H1 (cell line): ENCODE measurements at regions not wholly inside any gene's neighbourhood (a gene's known extent, or its start where the extent isn't known, plus 50 kb on each side); places are given as distances from the start of the nearest gene placed in this dataset.

Source experiments
- CTCF ChIA-PET: fragments of 300-600 bp; sonication (Branson Sonifier 250); formaldehyde crosslinking; loops from one replicate; lab custom pipeline; 2021; ENCODE audit not compliant: partially characterized antibody; lab: Charles Lee
- POLR2A ChIA-PET: fragments of 300-600 bp; sonication (Branson Sonifier 250); formaldehyde crosslinking; loops from one replicate; lab custom pipeline; 2021; ENCODE audit warnings: inconsistent platforms; ENCODE audit not compliant: partially characterized antibody; lab: Charles Lee
- DNase-seq, 2 experiments: peaks; one replicate each; pipeline versions ENCODE4 v3.0.0 to v3.0.0-alpha.2; 2010 to 2022; ENCODE audit warnings: low spot score in 2 of 2, low read depth in 1 of 2, mixed read lengths in 1 of 2
- FAIRE-seq: peaks from 2 replicates; lab custom pipeline; 2011; peaks lifted over from hg19 to GRCh38; lab: Jason Lieb, UNC
- H2AFZ ChIP-seq: 2 replicates; pipeline ENCODE4 v1.8.1; 2012; ENCODE audit warnings: low read length, inconsistent platforms
- H2AK5ac ChIP-seq: 2 replicates; pipeline ENCODE4 v1.6.1; 2013; ENCODE audit warnings: low read depth, low read length
- H2BK120ac ChIP-seq: replicated peaks from 2 replicates; pipeline ENCODE3; 2013; ENCODE audit warnings: low read depth, low read length, inconsistent platforms
- H2BK12ac ChIP-seq: 2 replicates; pipeline ENCODE4 v1.6.1; 2013; ENCODE audit warnings: low read depth, low read length
- H2BK15ac ChIP-seq: 2 replicates; pipeline ENCODE4 v1.6.1; 2013; ENCODE audit warnings: low read length
- H2BK20ac ChIP-seq: 2 replicates; pipeline ENCODE4 v1.6.1; 2013; ENCODE audit warnings: low read length
- H2BK5ac ChIP-seq: 2 replicates; pipeline ENCODE4 v1.6.1; 2013; ENCODE audit warnings: low read depth, low read length
- H3K14ac ChIP-seq: 2 replicates; pipeline ENCODE4 v1.6.1; 2013; ENCODE audit warnings: inconsistent platforms; ENCODE audit not compliant: insufficient read length
- H3K18ac ChIP-seq: 2 replicates; pipeline ENCODE4 v1.6.1; 2013; ENCODE audit warnings: low read length; ENCODE audit errors: extremely low read depth
- H3K23ac ChIP-seq: 2 replicates; pipeline ENCODE4 v1.6.1; 2013; ENCODE audit warnings: inconsistent platforms; ENCODE audit not compliant: insufficient read length
- H3K23me2 ChIP-seq: 2 replicates; pipeline ENCODE4 v1.6.1; 2013; ENCODE audit warnings: low read depth, low read length
- H3K27ac ChIP-seq: 2 replicates; pipeline ENCODE4 v1.6.1; 2011; ENCODE audit warnings: low read depth, low read length, inconsistent platforms
- H3K27me3 ChIP-seq, 4 experiments: replicated peaks in 1 of 4; 1 replicate in 1 of 4; 2 replicates in 3 of 4; pipeline versions ENCODE4 v1.6.1 to v1.8.1; 2011 to 2013; ENCODE audit warnings: low read length in 3 of 4, mild to moderate bottlenecking in 3 of 4, inconsistent platforms in 2 of 4, mixed read lengths in 2 of 4, moderate library complexity in 1 of 4; ENCODE audit not compliant: control insufficient read depth in 3 of 4, insufficient read depth in 3 of 4; ENCODE audit errors: extremely low read depth in 1 of 4
- H3K36me3 ChIP-seq, 4 experiments: 2 replicates each; pipeline versions ENCODE4 v1.6.1 to v1.8.1; 2011 to 2013; ENCODE audit warnings: mild to moderate bottlenecking in 4 of 4, low read length in 3 of 4, moderate library complexity in 2 of 4, control low read depth in 1 of 4, inconsistent platforms in 1 of 4; ENCODE audit not compliant: insufficient read depth in 4 of 4, control insufficient read depth in 2 of 4
- H3K4ac ChIP-seq: replicated peaks from 2 replicates; pipeline ENCODE3; 2013; ENCODE audit warnings: low read length, low read depth, mixed read lengths, inconsistent platforms; ENCODE audit not compliant: insufficient read length
- H3K4me1 ChIP-seq, 4 experiments: replicated peaks in 1 of 4; 1 replicate in 1 of 4; 2 replicates in 3 of 4; pipeline versions ENCODE4 v1.6.1 to v1.8.1; 2011 to 2013; ENCODE audit warnings: low read length in 3 of 4, inconsistent platforms in 2 of 4, mixed read lengths in 1 of 4; ENCODE audit not compliant: insufficient read depth in 4 of 4, control insufficient read depth in 3 of 4
- H3K4me2 ChIP-seq, 2 experiments: 2 replicates each; pipeline versions ENCODE4 v1.6.1 to v1.8.1; 2011 to 2013; ENCODE audit warnings: low read depth in 2 of 2, low read length in 2 of 2, control low read depth in 1 of 2, inconsistent platforms in 1 of 2, mild to moderate bottlenecking in 1 of 2; ENCODE audit not compliant: insufficient read depth in 1 of 2
- H3K4me3 ChIP-seq, 4 experiments: fragments of 200-600, 300-600 bp in 1 of 4; sonication (generic), shearing (Covaris generic), sonication (Bioruptor Twin) in 1 of 4; 2 replicates each; pipeline versions ENCODE4 v1.5.1 to v1.8.1; 2011 to 2016; ENCODE audit warnings: low read length in 4 of 4, low read depth in 3 of 4, control low read depth in 2 of 4, inconsistent platforms in 2 of 4, mild to moderate bottlenecking in 2 of 4, mixed read lengths in 1 of 4, moderate library complexity in 1 of 4; ENCODE audit not compliant: insufficient read depth in 2 of 4; ENCODE audit errors: extremely low read depth in 1 of 4
- H3K56ac ChIP-seq: replicated peaks from 2 replicates; pipeline ENCODE3; 2013; ENCODE audit warnings: low read depth, mild to moderate bottlenecking, mixed read lengths, low read length, inconsistent platforms; ENCODE audit not compliant: insufficient read length
- H3K79me1 ChIP-seq: 2 replicates; pipeline ENCODE4 v1.6.1; 2013; ENCODE audit warnings: low read depth, low read length, control low read depth
- H3K79me2 ChIP-seq, 2 experiments: 2 replicates each; pipeline versions ENCODE4 v1.6.1 to v1.8.1; 2012 to 2013; ENCODE audit warnings: low read length in 2 of 2, mild to moderate bottlenecking in 2 of 2, inconsistent platforms in 1 of 2; ENCODE audit not compliant: insufficient read depth in 2 of 2, control insufficient read depth in 1 of 2
- H3K9ac ChIP-seq, 4 experiments: replicated peaks in 1 of 4; 1 replicate in 1 of 4; 2 replicates in 3 of 4; pipeline versions ENCODE4 v1.6.1 to v1.8.1; 2011 to 2013; ENCODE audit warnings: low read depth in 3 of 4, low read length in 3 of 4, control low read depth in 2 of 4, mild to moderate bottlenecking in 2 of 4, moderate library complexity in 2 of 4, inconsistent platforms in 1 of 4; ENCODE audit errors: extremely low read depth in 1 of 4
- H3K9me3 ChIP-seq, 2 experiments: 2 replicates each; pipeline versions ENCODE4 v1.6.1 to v1.8.1; 2012 to 2013; ENCODE audit warnings: mild to moderate bottlenecking in 2 of 2, moderate library complexity in 2 of 2, control low read depth in 1 of 2, inconsistent platforms in 1 of 2, low read depth in 1 of 2, low read length in 1 of 2, mixed read lengths in 1 of 2; ENCODE audit not compliant: insufficient read depth in 2 of 2
- H4K20me1 ChIP-seq, 2 experiments: replicated peaks in 1 of 2; 2 replicates each; pipeline versions ENCODE3 to v1.8.1; 2011 to 2013; ENCODE audit warnings: inconsistent platforms in 2 of 2, low read length in 2 of 2, mild to moderate bottlenecking in 1 of 2; ENCODE audit not compliant: insufficient read depth in 2 of 2, control insufficient read depth in 1 of 2
- H4K5ac ChIP-seq: 2 replicates; pipeline ENCODE4 v1.6.1; 2013; ENCODE audit warnings: low read length, low read depth, mixed read lengths, inconsistent platforms; ENCODE audit not compliant: insufficient read length
- H4K8ac ChIP-seq: 2 replicates; pipeline ENCODE4 v1.8.0; 2013; ENCODE audit warnings: mild to moderate bottlenecking, moderate library complexity, low read length, inconsistent platforms; ENCODE audit not compliant: insufficient read depth; ENCODE audit errors: extremely low read depth
- H4K91ac ChIP-seq: replicated peaks from 2 replicates; pipeline ENCODE3; 2013; ENCODE audit warnings: low read length, mixed read lengths, inconsistent platforms; ENCODE audit not compliant: insufficient read length
- BRCA1 ChIP-seq: IDR thresholded peaks from 2 replicates; pipeline ENCODE4 v1.6.1; 2012; ENCODE audit warnings: low read depth, low read length, improper control_type of control experiment
- CTCF ChIP-seq, 3 experiments: IDR thresholded peaks; 1 replicate in 2 of 3; 2 replicates in 1 of 3; pipeline versions ENCODE4 v1.5.1 to v1.6.1; 2011; ENCODE audit warnings: low read length in 3 of 3, mild to moderate bottlenecking in 3 of 3, inconsistent platforms in 2 of 3, low read depth in 1 of 3, moderate library complexity in 1 of 3; ENCODE audit not compliant: insufficient read depth in 1 of 3; ENCODE audit errors: control extremely low read depth in 1 of 3
- HDAC6 ChIP-seq: IDR thresholded peaks from one replicate; pipeline ENCODE4 v1.7.1; 2012; ENCODE audit warnings: low read depth, mild to moderate bottlenecking, inconsistent platforms, low read length, moderate library complexity
- JUN ChIP-seq: IDR thresholded peaks from 2 replicates; pipeline ENCODE4 v1.6.1; 2011; ENCODE audit warnings: low read depth, mild to moderate bottlenecking, improper control_type of control experiment, low read length
- KDM4A ChIP-seq: IDR thresholded peaks from one replicate; pipeline ENCODE4 v1.7.1; 2012; ENCODE audit warnings: low read depth, mild to moderate bottlenecking, moderate library complexity, low read length, inconsistent platforms; ENCODE audit not compliant: severe bottlenecking
- MAFK ChIP-seq: IDR thresholded peaks from 2 replicates; pipeline ENCODE4 v1.6.1; 2012; ENCODE audit warnings: low read depth, mild to moderate bottlenecking, improper control_type of control experiment, low read length
- NRF1 ChIP-seq: IDR thresholded peaks from 2 replicates; pipeline ENCODE4 v1.6.1; 2011; ENCODE audit warnings: mild to moderate bottlenecking, low read depth, low read length, improper control_type of control experiment
- POLR2AphosphoS5 ChIP-seq: IDR thresholded peaks from 2 replicates; pipeline ENCODE4 v1.6.1; 2011; ENCODE audit warnings: low read depth, low read length
- POU5F1 ChIP-seq: IDR thresholded peaks from 2 replicates; pipeline ENCODE4 v1.6.1; 2011; ENCODE audit warnings: low read depth, mild to moderate bottlenecking, low read length, moderate library complexity
- RBBP5 ChIP-seq: IDR thresholded peaks from 2 replicates; pipeline ENCODE4 v1.7.1; 2012; ENCODE audit warnings: low read depth, mild to moderate bottlenecking, inconsistent platforms, low read length, moderate library complexity, borderline replicate concordance
- RFX5 ChIP-seq: IDR thresholded peaks from 2 replicates; pipeline ENCODE4 v1.6.1; 2011; ENCODE audit warnings: low read depth, low read length, improper control_type of control experiment, borderline replicate concordance
- SAP30 ChIP-seq: fragments of 300-600 bp; sonication (generic); IDR thresholded peaks from 2 replicates; pipeline ENCODE4 v1.7.1; 2012; ENCODE audit warnings: low read length, moderate library complexity, mild to moderate bottlenecking, inconsistent platforms; ENCODE audit not compliant: insufficient read depth, insufficient replicate concordance
- SIRT6 ChIP-seq: IDR thresholded peaks from one replicate; pipeline ENCODE4 v1.7.1; 2012; ENCODE audit warnings: low read length, inconsistent platforms
- TAF1 ChIP-seq: IDR thresholded peaks from 2 replicates; pipeline ENCODE4 v1.6.1; 2011; ENCODE audit warnings: mild to moderate bottlenecking, low read depth, low read length
- WGBS, 2 experiments: shearing (Covaris generic) in 1 of 2; methylation state at CpG; one replicate each; pipeline versions ENCODE4 v1.1.6 to v1.1.7; 2013 to 2015; ENCODE audit warnings: low lambda C conversion rate in 2 of 2, mixed read lengths in 2 of 2, inconsistent platforms in 1 of 2, low coverage in 1 of 2, missing lambda C conversion rate in 1 of 2; ENCODE audit not compliant: insufficient replicate concordance in 2 of 2, insufficient coverage in 1 of 2, insufficient read length in 1 of 2; ENCODE audit errors: extremely low coverage in 1 of 2, missing lambda C conversion rate in 1 of 2; 5-methylcytosine and 5-hydroxymethylcytosine counted together

- H2BK5ac ChIP-seq: no peak overlapping the region
- no peak overlapping the region for H3K9ac ChIP-seq
- H2AK5ac ChIP-seq: no peak overlapping the region
- no peak overlapping the region for H3K4me2 ChIP-seq
- H2BK20ac ChIP-seq: no peak overlapping the region
- no peak overlapping the region for H3K27ac ChIP-seq
- no peak overlapping the region for H4K91ac ChIP-seq
- DNase-seq (no peak), FAIRE-seq (no peak)
- no peak overlapping the region for H2AFZ ChIP-seq
- H4K5ac ChIP-seq: no peak overlapping the region
- H3K23ac ChIP-seq: no peak overlapping the region
- H4K20me1 ChIP-seq: no peaks in the 10 kb centered on the region
- POLR2A ChIA-PET: no interaction called here
- WGBS, 2 experiments: 95% methylated on average over 2 of the region's 2 CpGs; no CpG with 5 or more reads in 1 of the 2 experiments
- no peak overlapping the region for H2BK120ac ChIP-seq
- no peak overlapping the region for H2BK15ac ChIP-seq
- no peaks in the 10 kb centered on the region for H3K27me3 ChIP-seq
- CTCF ChIA-PET: no interaction called here
- no peak overlapping the region for H3K18ac ChIP-seq
- H4K8ac ChIP-seq: no peak overlapping the region
- H3K79me2 ChIP-seq: no peaks in the 10 kb centered on the region
- H2BK12ac ChIP-seq: no peak overlapping the region
- no peaks in the 10 kb centered on the region for H3K4me1 ChIP-seq
- H3K79me1 ChIP-seq: no peaks in the 10 kb centered on the region
- no peaks in the 10 kb centered on the region for H3K9me3 ChIP-seq
- no peak overlapping the region for H3K14ac ChIP-seq
- no peaks in the 10 kb centered on the region for H3K23me2 ChIP-seq
- H3K56ac ChIP-seq: no peak overlapping the region
- no peaks in the 10 kb centered on the region for H3K36me3 ChIP-seq
- no peak overlapping the region for H3K4ac ChIP-seq
- no peak overlapping the region for H3K4me3 ChIP-seq
- no peak for TF ChIP-seq POU5F1
- no peak for TF ChIP-seq CTCF (IDR thresholded peaks at IDR 0.05; ENCODE audit: control extremely low read depth in 1 of 3, insufficient read depth in 1 of 3, low read depth in 1 of 3, low read length in 3 of 3)
- no peak for TF ChIP-seq RBBP5
- TF ChIP-seq NRF1: no peak
- TF ChIP-seq KDM4A: no peak
- TF ChIP-seq BRCA1: no peak
- TF ChIP-seq JUN: no peak
- TF ChIP-seq TAF1: no peak
- TF ChIP-seq POLR2AphosphoS5: no peak
- no peak for TF ChIP-seq RFX5
- no peak for TF ChIP-seq SIRT6
- no peak for TF ChIP-seq MAFK
- TF ChIP-seq SAP30: no peak
- TF ChIP-seq HDAC6: no peak
Observed at GRCh38 chr18:25633563-25633962, 281.6 kb upstream of the ZNF521 start.
